IMR-90 (cell line): ENCODE measurements at regions not wholly inside any gene's neighbourhood (a gene's known extent, or its start where the extent isn't known, plus 50 kb on each side); places are given as distances from the start of the nearest gene placed in this dataset.

Source experiments
- ATAC-seq: fragments of 200-7000 bp; cut with Tn5 transposase; 2 replicates; pipeline ENCODE4 v1.9.1; 2020; ENCODE audit warnings: low read depth, mild to moderate bottlenecking, moderate library complexity
- BruUV-seq: library from RNA; stranded (reverse); fragments of 400-500 nt; replicated peaks from 2 replicates; lab custom pipeline; 2021; lab: Mats Ljungman, UMichigan
- CTCF ChIA-PET: fragments of 300-600 bp; formaldehyde crosslinking; extraction: SDS; loops from one replicate; lab custom pipeline; 2021; ENCODE audit warnings: antibody characterized with exemption; lab: Yijun Ruan, JAX
- POLR2A ChIA-PET: fragments of 300-600 bp; sonication (Branson Sonifier 250); formaldehyde crosslinking; loops from one replicate; lab custom pipeline; 2022; ENCODE audit warnings: antibody characterized with exemption; ENCODE audit not compliant: unreplicated experiment; lab: Charles Lee
- DNase-seq: peaks from one replicate; pipeline ENCODE4 v3.0.0; 2013
- H2AFZ ChIP-seq: replicated peaks from 2 replicates; pipeline ENCODE3; 2013; ENCODE audit warnings: low read length, mild to moderate bottlenecking; ENCODE audit not compliant: poor library complexity
- H2AK5ac ChIP-seq: 2 replicates; pipeline ENCODE4 v1.6.1; 2013; ENCODE audit warnings: low read depth, low read length, inconsistent platforms
- H2AK9ac ChIP-seq: replicated peaks from 2 replicates; pipeline ENCODE3; 2013; ENCODE audit warnings: mild to moderate bottlenecking, low read depth, low read length, moderate library complexity; ENCODE audit not compliant: poor library complexity
- H2BK120ac ChIP-seq: 2 replicates; pipeline ENCODE4 v1.6.1; 2013; ENCODE audit warnings: low read depth, low read length, inconsistent platforms
- H2BK15ac ChIP-seq: 3 replicates; pipeline ENCODE4 v1.6.1; 2013; ENCODE audit warnings: low read depth, low read length, inconsistent platforms
- H2BK20ac ChIP-seq: 2 replicates; pipeline ENCODE4 v1.6.1; 2013; ENCODE audit warnings: low read depth, mild to moderate bottlenecking, inconsistent platforms, low read length, moderate library complexity
- H2BK5ac ChIP-seq: 2 replicates; pipeline ENCODE4 v1.6.1; 2013; ENCODE audit warnings: mild to moderate bottlenecking, low read depth, low read length, inconsistent platforms; ENCODE audit not compliant: poor library complexity, severe bottlenecking
- H3K14ac ChIP-seq: replicated peaks from 2 replicates; pipeline ENCODE4 v1.6.1; 2013; ENCODE audit warnings: low read depth, low read length, inconsistent platforms
- H3K18ac ChIP-seq: 2 replicates; pipeline ENCODE4 v1.6.1; 2013; ENCODE audit warnings: low read depth, low read length, control low read depth
- H3K23ac ChIP-seq: 2 replicates; pipeline ENCODE4 v1.6.1; 2013; ENCODE audit warnings: low read depth, low read length, inconsistent platforms
- H3K27ac ChIP-seq: 2 replicates; pipeline ENCODE4 v1.5.1; 2013; ENCODE audit warnings: mild to moderate bottlenecking, control low read depth, low read length; ENCODE audit not compliant: insufficient read depth
- H3K27me3 ChIP-seq: 2 replicates; pipeline ENCODE4 v1.6.1; 2013; ENCODE audit warnings: low read length; ENCODE audit not compliant: control insufficient read depth, insufficient read depth
- H3K36me3 ChIP-seq: 2 replicates; pipeline ENCODE4 v1.6.1; 2013; ENCODE audit warnings: low read length, mixed read lengths; ENCODE audit not compliant: control insufficient read depth, insufficient read depth
- H3K4ac ChIP-seq: 2 replicates; pipeline ENCODE4 v1.6.1; 2013; ENCODE audit warnings: low read depth, low read length, inconsistent platforms
- H3K4me1 ChIP-seq: 2 replicates; pipeline ENCODE4 v1.6.1; 2013; ENCODE audit warnings: low read length, mixed read lengths; ENCODE audit not compliant: control insufficient read depth, insufficient read depth
- H3K4me2 ChIP-seq: 2 replicates; pipeline ENCODE4 v1.6.1; 2013; ENCODE audit warnings: low read depth, mild to moderate bottlenecking, control low read depth, low read length, moderate library complexity
- H3K4me3 ChIP-seq: 2 replicates; pipeline ENCODE4 v1.5.1; 2013; ENCODE audit warnings: low read depth, mild to moderate bottlenecking, control low read depth, low read length, moderate library complexity; ENCODE audit not compliant: insufficient read depth
- H3K56ac ChIP-seq: 2 replicates; pipeline ENCODE4 v1.6.1; 2013; ENCODE audit warnings: low read length, inconsistent platforms; ENCODE audit not compliant: insufficient read depth; ENCODE audit errors: extremely low read depth
- H3K79me1 ChIP-seq, 2 experiments: 2 replicates each; pipeline ENCODE4 v1.6.1; 2013; ENCODE audit warnings: low read length in 2 of 2, inconsistent platforms in 1 of 2, low read depth in 1 of 2
- H3K9ac ChIP-seq: 2 replicates; pipeline ENCODE4 v1.6.1; 2013; ENCODE audit warnings: low read depth, low read length, control low read depth
- H3K9me1 ChIP-seq: 2 replicates; pipeline ENCODE4 v1.6.1; 2013; ENCODE audit warnings: low read length, inconsistent platforms; ENCODE audit not compliant: insufficient read depth
- H3K9me3 ChIP-seq: 2 replicates; pipeline ENCODE4 v1.6.1; 2013; ENCODE audit warnings: low read length; ENCODE audit not compliant: control insufficient read depth, insufficient read depth
- H4K20me1 ChIP-seq: 2 replicates; pipeline ENCODE4 v1.6.1; 2013; ENCODE audit warnings: low read length, inconsistent platforms; ENCODE audit not compliant: insufficient read depth
- H4K5ac ChIP-seq: 2 replicates; pipeline ENCODE4 v1.6.1; 2013; ENCODE audit warnings: mild to moderate bottlenecking, low read depth, low read length, control low read depth
- H4K8ac ChIP-seq, 2 experiments: 2 replicates each; pipeline ENCODE4 v1.6.1; 2013; ENCODE audit warnings: low read depth in 2 of 2, low read length in 2 of 2, control low read depth in 1 of 2, inconsistent platforms in 1 of 2
- H4K91ac ChIP-seq: 2 replicates; pipeline ENCODE4 v1.6.1; 2013; ENCODE audit warnings: low read depth, low read length, inconsistent platforms; ENCODE audit not compliant: insufficient read depth
- CHD1 ChIP-seq: IDR thresholded peaks from 2 replicates; pipeline ENCODE4 v1.6.1; 2012; ENCODE audit warnings: low read depth, low read length, improper control_type of control experiment
- FOS ChIP-seq: fragments of 150-350 bp; IDR thresholded peaks from 2 replicates; pipeline ENCODE4 v1.6.1; 2016; ENCODE audit warnings: low read depth, low read length
- POLR2A ChIP-seq: IDR thresholded peaks from 2 replicates; pipeline ENCODE4 v1.6.1; 2012; ENCODE audit warnings: mild to moderate bottlenecking, low read depth, low read length
- SMC3 ChIP-seq: fragments of 150-350 bp; IDR thresholded peaks from 2 replicates; pipeline ENCODE4 v1.6.1; 2016; ENCODE audit warnings: low read depth, mild to moderate bottlenecking, antibody characterized with exemption, low read length, moderate library complexity
- whole genome bisulfite sequencing, 2 experiments: methylation state at CpG; one replicate each; pipeline versions ENCODE4 v1.1.5 to v1.1.7; 2013; ENCODE audit warnings: missing lambda C conversion rate in 2 of 2; ENCODE audit not compliant: insufficient read length in 1 of 2; ENCODE audit errors: extremely low coverage in 2 of 2; 5-methylcytosine and 5-hydroxymethylcytosine counted together
- dilution Hi-C: fragments of 300-500 bp; cut with HindIII; formaldehyde crosslinking; loops from one replicate; pipeline ENCODE4 v1.14.3; 2018; ENCODE audit warnings: low sequenced_read_pairs; ENCODE audit not compliant: unreplicated experiment
- in situ Hi-C: fragments of 300-500 bp; cut with MboI; formaldehyde crosslinking; loops from 3 replicates; pipeline ENCODE4 v1.14.3; 2019; ENCODE audit warnings: low sequenced_read_pairs, inconsistent platforms, mixed read lengths
- intact Hi-C: fragments of 100-400 bp; cut with micrococcal nuclease; formaldehyde crosslinking; loops from 2 replicates; pipeline ENCODE4 v1.10.0; 2022
- TF ChIP-seq, protein P1 (sequence below): conservative IDR thresholded peaks from 2 replicates; pipeline ENCODE4 v1.5.1; 2012; ENCODE audit warnings: mild to moderate bottlenecking, low read depth, low read length, improper control_type of control experiment
- TF ChIP-seq, protein P2 (sequence below): fragments of 150-350 bp; IDR thresholded peaks from 2 replicates; pipeline ENCODE4 v1.6.1; 2016; ENCODE audit warnings: low read depth, mild to moderate bottlenecking, low read length, moderate library complexity, borderline replicate concordance

DNA sequence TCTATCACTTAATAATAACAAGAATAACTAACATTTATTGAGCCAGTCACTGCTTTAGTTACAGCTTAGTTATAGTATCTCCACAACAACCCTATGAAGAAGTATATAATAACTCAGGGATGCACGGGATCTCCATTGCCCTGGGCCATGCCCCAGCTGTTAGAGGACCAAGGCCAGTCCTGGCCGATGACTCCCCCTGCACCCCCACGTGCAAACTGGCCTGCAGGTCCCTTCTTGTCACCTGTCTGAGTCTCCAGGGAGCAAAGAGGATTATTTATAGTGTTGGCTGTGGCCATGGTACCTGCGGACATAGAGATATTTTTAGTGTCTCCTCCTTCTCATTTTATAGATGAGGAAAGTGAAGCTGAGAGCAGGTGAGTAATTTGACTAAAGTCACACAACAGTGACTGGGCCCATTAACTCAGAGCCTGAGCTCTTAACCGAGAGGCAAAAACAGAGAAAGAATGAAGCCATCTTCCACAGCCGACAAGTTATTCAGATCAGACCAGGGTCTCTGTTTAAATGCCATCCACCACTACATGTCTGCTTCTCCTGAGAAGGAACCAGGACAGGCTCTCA is 94.4 kb downstream of the TMEM215 start:
- Histone ChIP-seq H2BK15ac (no peak overlapping the region), H2AK9ac (no peak overlapping the region), H2BK120ac (no peak overlapping the region), H3K4me1 (no peaks in the 10 kb centered on the region), H3K36me3 (no peaks in the 10 kb centered on the region), H2BK20ac (no peak overlapping the region), H4K91ac (no peak overlapping the region), H3K4me2 (no peak overlapping the region), H3K27ac (no peak overlapping the region), H3K4ac (no peak overlapping the region), H4K8ac (no peak overlapping the region), H2BK5ac (no peak overlapping the region), H2AK5ac (no peak overlapping the region), H3K14ac (no peak overlapping the region), H3K18ac (no peak overlapping the region), H3K9me3 (no peaks in the 10 kb centered on the region), H4K20me1 (no peaks in the 10 kb centered on the region), H3K9me1 (no peaks in the 10 kb centered on the region), H4K5ac (no peak overlapping the region), H3K56ac (no peak overlapping the region), H3K23ac (no peak overlapping the region), H3K4me3 (no peak overlapping the region), H2AFZ (no peak overlapping the region), H3K79me1 (no peaks in the 10 kb centered on the region), H3K9ac (no peak overlapping the region), H3K27me3 (no peaks in the 10 kb centered on the region)
- in situ Hi-C loops, result no loop called here
- TF ChIP-seq SMC3, result no peak
- TF ChIP-seq, protein P1, sequence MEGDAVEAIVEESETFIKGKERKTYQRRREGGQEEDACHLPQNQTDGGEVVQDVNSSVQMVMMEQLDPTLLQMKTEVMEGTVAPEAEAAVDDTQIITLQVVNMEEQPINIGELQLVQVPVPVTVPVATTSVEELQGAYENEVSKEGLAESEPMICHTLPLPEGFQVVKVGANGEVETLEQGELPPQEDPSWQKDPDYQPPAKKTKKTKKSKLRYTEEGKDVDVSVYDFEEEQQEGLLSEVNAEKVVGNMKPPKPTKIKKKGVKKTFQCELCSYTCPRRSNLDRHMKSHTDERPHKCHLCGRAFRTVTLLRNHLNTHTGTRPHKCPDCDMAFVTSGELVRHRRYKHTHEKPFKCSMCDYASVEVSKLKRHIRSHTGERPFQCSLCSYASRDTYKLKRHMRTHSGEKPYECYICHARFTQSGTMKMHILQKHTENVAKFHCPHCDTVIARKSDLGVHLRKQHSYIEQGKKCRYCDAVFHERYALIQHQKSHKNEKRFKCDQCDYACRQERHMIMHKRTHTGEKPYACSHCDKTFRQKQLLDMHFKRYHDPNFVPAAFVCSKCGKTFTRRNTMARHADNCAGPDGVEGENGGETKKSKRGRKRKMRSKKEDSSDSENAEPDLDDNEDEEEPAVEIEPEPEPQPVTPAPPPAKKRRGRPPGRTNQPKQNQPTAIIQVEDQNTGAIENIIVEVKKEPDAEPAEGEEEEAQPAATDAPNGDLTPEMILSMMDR, result no peak
- TF ChIP-seq, protein P2, sequence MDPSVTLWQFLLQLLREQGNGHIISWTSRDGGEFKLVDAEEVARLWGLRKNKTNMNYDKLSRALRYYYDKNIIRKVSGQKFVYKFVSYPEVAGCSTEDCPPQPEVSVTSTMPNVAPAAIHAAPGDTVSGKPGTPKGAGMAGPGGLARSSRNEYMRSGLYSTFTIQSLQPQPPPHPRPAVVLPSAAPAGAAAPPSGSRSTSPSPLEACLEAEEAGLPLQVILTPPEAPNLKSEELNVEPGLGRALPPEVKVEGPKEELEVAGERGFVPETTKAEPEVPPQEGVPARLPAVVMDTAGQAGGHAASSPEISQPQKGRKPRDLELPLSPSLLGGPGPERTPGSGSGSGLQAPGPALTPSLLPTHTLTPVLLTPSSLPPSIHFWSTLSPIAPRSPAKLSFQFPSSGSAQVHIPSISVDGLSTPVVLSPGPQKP, result no peak
- TF ChIP-seq FOS, result no peak
- TF ChIP-seq POLR2A, result no peak
- no peak for TF ChIP-seq CHD1
- ChIA-PET CTCF (no interaction called here), POLR2A (no interaction called here)
- intact Hi-C loops, result loop anchor here (2.0 kb wide), 1 partner anchor 17 kb away; no protein-coding TSS in a partner anchor
- no CpG with 5 or more reads among the region's 6 CpGs for WGBS, 2 experiments
- ATAC-seq (no peak), DNase-seq (no peak)
- dilution Hi-C loops, result no loop called here
- BruUV-seq, result no TSS peak
